Coronary artery (tissue), 2 donors: ENCODE measurements at regions not wholly inside any gene's neighbourhood (a gene's known extent, or its start where the extent isn't known, plus 50 kb on each side); places are given as distances from the start of the nearest gene placed in this dataset.

ENCODE experiments used
- DNase-seq: peaks from one replicate; pipeline ENCODE4 v3.0.0-alpha.2; 2017; ENCODE audit warnings: low spot score
- H3K27ac ChIP-seq, 2 donors: fragments of 200-600 bp; sonication (generic); one replicate each; pipeline ENCODE4 v1.5.1; 2016 to 2019
- H3K4me3 ChIP-seq: fragments of 200-600 bp; sonication (generic); 2 replicates; pipeline ENCODE4 v1.5.1; 2016; ENCODE audit warnings: mild to moderate bottlenecking, moderate library complexity
- TF ChIP-seq, protein P1 (sequence below): fragments of 200-600 bp; sonication (generic); IDR thresholded peaks from one replicate; pipeline ENCODE4 v1.5.1; 2019; ENCODE audit warnings: antibody characterized with exemption

DNA sequence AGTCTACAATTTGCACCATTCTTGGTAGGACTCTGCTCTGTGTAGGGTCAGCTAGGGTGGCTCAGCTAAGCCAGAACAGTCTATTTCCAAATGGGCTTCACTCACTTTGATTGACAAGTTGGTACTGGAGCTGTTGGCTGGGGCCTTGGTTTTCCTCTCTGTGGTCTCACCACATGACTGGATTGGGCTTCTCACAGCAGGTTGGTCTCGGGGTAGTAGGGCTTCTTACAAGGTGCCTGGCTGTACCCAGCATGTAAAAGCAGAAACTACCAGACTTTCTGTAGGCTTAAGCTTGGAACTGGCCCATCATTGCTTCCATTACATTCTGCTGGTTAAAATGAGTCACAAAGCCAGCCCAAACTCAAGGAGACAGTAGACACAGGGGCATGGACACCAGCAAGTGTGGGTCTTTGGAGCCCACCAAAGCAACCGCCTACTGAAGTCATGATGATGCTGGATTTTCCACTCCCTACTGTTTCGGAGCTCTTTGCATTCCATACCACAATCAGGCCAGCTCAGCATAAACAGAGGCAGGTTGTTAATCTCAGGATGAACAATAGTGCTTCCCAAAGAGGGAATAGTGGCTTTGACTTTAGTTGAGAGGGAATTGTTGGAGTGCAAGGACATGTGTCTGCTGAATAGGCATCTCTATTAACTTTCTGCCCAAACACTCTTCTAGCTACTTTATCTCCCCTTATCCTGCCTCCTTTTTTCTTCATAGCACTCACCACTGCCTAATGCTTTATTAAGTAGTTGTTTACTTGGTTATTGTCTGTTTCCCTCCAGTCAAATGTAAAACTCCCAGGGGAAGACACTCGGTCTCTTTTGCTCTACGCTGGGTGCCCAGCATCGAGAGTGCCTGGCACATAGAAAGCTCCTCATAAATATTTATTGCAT, 78.0 kb upstream of the RARB start:
- Histone ChIP-seq H3K27ac (no peak overlapping the region), H3K4me3 (no peak overlapping the region)
- TF ChIP-seq, protein P1, sequence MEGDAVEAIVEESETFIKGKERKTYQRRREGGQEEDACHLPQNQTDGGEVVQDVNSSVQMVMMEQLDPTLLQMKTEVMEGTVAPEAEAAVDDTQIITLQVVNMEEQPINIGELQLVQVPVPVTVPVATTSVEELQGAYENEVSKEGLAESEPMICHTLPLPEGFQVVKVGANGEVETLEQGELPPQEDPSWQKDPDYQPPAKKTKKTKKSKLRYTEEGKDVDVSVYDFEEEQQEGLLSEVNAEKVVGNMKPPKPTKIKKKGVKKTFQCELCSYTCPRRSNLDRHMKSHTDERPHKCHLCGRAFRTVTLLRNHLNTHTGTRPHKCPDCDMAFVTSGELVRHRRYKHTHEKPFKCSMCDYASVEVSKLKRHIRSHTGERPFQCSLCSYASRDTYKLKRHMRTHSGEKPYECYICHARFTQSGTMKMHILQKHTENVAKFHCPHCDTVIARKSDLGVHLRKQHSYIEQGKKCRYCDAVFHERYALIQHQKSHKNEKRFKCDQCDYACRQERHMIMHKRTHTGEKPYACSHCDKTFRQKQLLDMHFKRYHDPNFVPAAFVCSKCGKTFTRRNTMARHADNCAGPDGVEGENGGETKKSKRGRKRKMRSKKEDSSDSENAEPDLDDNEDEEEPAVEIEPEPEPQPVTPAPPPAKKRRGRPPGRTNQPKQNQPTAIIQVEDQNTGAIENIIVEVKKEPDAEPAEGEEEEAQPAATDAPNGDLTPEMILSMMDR = no peak
- DNase-seq = no peak

DNA sequence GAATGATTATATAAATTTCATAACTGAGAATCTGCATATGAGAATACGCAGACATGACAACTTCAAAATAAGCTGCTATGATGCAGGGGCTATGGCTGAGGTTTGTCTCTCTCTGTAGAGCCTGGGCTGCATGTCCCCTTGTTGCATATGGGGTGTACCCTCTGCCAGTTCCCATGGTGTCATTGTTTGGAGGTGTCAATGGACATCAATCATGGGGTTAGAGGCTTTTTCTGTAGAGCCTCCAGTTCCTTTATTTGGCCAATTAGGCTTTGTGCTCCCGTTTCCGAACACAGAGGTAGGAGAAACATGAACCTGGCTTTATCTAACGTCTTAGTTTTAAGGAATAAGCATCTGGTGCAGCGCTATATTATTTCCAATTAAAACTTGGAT, 77.3 kb upstream of the RARB start:
- no peak for DNase-seq
- H3K4me3 ChIP-seq = no peak overlapping the region
- TF ChIP-seq, protein P1 = no peak

DNA sequence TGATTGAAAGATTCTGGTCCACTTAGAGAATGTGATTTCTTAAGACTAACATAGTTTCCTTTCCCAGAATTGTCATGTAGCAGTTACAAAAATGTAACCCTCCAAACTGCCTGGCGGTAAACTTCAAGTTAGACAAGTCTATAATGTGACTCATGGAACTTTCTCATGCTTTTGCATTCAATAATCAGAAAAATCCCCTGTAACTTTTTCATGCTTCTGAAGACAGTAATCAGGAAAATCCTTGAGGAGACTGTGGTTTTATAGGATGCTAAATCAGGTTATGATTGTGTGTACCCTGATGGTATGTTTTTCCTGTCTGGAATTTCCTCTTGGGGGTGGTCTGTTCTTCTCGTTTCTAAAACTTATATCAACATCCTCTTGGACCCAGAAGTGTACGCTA, 74.0 kb upstream of the RARB start:
- Histone ChIP-seq H3K4me3 (no peak overlapping the region), H3K27ac (no peak overlapping the region)
- no peak for DNase-seq
- TF ChIP-seq, protein P1 = no peak

More for the DNA sequence above, 77.3 kb upstream of the RARB start:
- no peak overlapping the region for H3K27ac ChIP-seq

DNA sequence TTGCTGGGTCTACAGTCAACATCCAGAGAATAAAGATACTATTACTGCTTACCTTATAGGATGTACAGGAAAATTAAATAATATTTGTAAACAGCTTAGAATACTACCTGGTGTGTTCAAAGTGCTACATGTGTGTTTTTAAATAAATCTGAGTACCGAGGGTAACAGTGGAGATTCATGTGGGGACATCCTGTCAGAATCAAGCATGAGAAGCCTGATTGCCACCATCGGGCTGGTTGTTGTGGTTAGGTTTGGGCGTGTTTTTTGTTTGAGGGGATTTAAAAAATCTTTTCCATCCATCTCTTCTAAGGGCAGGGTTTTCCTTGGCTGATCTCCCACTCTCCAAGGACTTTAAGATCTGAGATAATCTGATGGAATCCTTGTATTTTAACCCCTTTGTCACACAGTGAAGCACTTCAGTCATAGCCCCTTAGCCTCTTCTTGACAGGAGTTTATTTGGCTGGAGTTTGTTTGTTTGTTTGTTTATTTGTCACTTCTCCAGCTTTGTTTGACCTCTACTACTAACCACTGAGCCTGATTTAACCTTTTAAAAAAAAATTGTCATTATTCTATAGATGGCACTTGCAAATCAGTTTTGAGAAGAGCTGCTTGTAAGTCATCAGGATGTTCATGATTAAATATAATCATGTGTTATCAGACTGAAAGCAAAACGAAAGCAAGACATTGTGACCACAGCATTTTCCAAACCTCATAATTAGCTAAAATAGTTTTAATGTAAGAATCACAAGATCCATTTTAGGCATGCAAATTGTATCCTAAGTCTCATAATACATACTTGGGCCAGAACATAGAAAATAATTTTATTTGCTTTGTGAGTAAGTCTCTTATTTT, 72.8 kb upstream of the RARB start:
- no peak for DNase-seq
- peak overlapping the region; percentile 21 for H3K4me3 ChIP-seq
- no peak overlapping the region for H3K27ac ChIP-seq
- TF ChIP-seq, protein P1 = no peak

DNA sequence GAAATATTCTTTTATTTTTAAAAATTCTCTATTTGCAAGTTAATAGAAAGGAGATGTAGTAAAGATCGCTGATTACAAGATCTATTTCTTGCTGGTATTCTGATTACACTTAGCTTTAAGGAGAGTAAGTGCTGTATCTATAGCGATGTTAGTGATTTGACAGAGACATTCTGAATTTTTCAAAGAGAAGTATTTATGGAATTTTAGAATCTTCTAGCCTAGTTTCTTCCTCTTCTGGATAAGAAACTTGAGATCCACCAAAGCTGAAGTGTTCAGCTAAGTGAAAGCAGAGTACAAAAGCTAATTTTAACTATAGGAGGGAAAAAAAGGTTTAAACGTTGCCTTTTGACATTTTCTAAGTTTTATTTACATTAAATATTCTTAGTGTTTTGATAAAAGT, 72.1 kb upstream of the RARB start:
- TF ChIP-seq, protein P1 = no peak
- no peak for DNase-seq
- Histone ChIP-seq H3K27ac (no peak overlapping the region), H3K4me3 (no peak overlapping the region)

DNA sequence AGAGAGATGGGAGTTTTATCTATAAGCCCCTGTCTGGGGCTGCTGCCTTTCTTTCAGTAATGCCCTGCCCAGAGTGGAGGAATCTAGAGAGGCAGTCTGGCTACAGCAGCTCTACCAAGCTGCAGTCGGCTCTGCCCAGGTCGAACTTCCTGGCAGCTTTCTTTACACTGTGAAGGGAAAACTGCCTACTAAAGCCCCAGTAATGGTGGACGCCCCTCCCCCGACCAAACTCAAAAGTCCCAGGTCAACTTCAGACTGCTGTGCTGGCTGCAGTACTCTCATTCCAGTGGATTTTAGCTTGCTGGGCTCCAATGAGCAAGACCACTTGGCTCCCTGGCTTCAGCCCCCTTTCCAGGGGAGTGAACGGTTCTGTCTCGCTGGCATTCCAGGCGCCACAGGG, 65.9 kb upstream of the RARB start:
- no peak for DNase-seq
- no peak overlapping the region for H3K27ac ChIP-seq

More for the DNA sequence above, 65.9 kb upstream of the RARB start:
- no peak overlapping the region for H3K4me3 ChIP-seq
- TF ChIP-seq, protein P1 = no peak
